SK-N-SH treated with all-trans-retinoic acid at 6 μM for 48 hours (cell line): ENCODE measurements at regions not wholly inside any gene's neighbourhood (a gene's known extent, or its start where the extent isn't known, plus 50 kb on each side); places are given as distances from the start of the nearest gene placed in this dataset.

Experiments
- ATAC-seq: fragments of 200-7000 bp; cut with Tn5 transposase; 3 replicates; pipeline ENCODE4 v1.9.1; 2020; ENCODE audit warnings: mild to moderate bottlenecking, moderate library complexity
- ARNTL ChIP-seq: fragments of 450-650 bp; formaldehyde crosslinking; IDR thresholded peaks from 2 replicates; pipeline ENCODE4 v1.5.0; 2020; ENCODE audit warnings: low read depth, mild to moderate bottlenecking, moderate library complexity, borderline replicate concordance
- BACH2 ChIP-seq: fragments of 250-450 bp; sonication (Bioruptor Pico); IDR thresholded peaks from 2 replicates; pipeline ENCODE4 v1.9.0; 2021; ENCODE audit warnings: mild to moderate bottlenecking, borderline replicate concordance
- ESRRG ChIP-seq: fragments of 250-450 bp; sonication (Bioruptor Pico); IDR thresholded peaks from 2 replicates; pipeline ENCODE4 v1.6.1; 2021; ENCODE audit warnings: mild to moderate bottlenecking
- GLIS3 ChIP-seq: fragments of 250-450 bp; sonication (Bioruptor Pico); IDR thresholded peaks from 2 replicates; pipeline ENCODE4 v1.5.0; 2020; ENCODE audit warnings: mild to moderate bottlenecking, moderate library complexity
- OSR1 ChIP-seq: fragments of 250-450 bp; sonication (Bioruptor Pico); IDR thresholded peaks from 2 replicates; pipeline ENCODE4 v1.8.0; 2022; ENCODE audit warnings: moderate library complexity, mild to moderate bottlenecking, inconsistent platforms
- PPARA ChIP-seq: fragments of 250-450 bp; sonication (Bioruptor Pico); IDR thresholded peaks from 2 replicates; pipeline ENCODE4 v1.5.0; 2020; ENCODE audit warnings: mild to moderate bottlenecking, borderline replicate concordance
- SNAI2 ChIP-seq: fragments of 250-450 bp; sonication (Bioruptor Pico); IDR thresholded peaks from 2 replicates; pipeline ENCODE4 v1.5.0; 2020; ENCODE audit warnings: mild to moderate bottlenecking, moderate library complexity
- TCF4 ChIP-seq: fragments of 250-450 bp; sonication (Bioruptor Pico); IDR thresholded peaks from 2 replicates; pipeline ENCODE4 v1.8.0; 2021; ENCODE audit warnings: mild to moderate bottlenecking, moderate library complexity, borderline replicate concordance
- TOX ChIP-seq: fragments of 250-450 bp; sonication (Bioruptor Pico); IDR thresholded peaks from 2 replicates; pipeline ENCODE4 v1.8.0; 2021; ENCODE audit warnings: mild to moderate bottlenecking, moderate library complexity, borderline replicate concordance
- ZC3H10 ChIP-seq: fragments of 250-450 bp; sonication (Bioruptor Pico); IDR thresholded peaks from 2 replicates; pipeline ENCODE4 v1.5.1; 2021; ENCODE audit warnings: mild to moderate bottlenecking, moderate library complexity
- ZFP3 ChIP-seq: fragments of 250-450 bp; sonication (Bioruptor Pico); IDR thresholded peaks from 2 replicates; pipeline ENCODE4 v1.5.0; 2020; ENCODE audit warnings: mild to moderate bottlenecking, moderate library complexity
- ZFP30 ChIP-seq: fragments of 450-650 bp; formaldehyde crosslinking; IDR thresholded peaks from 2 replicates; pipeline ENCODE4 v1.5.0; 2022; ENCODE audit warnings: mild to moderate bottlenecking, moderate library complexity
- ZNF565 ChIP-seq: fragments of 450-650 bp; formaldehyde crosslinking; conservative IDR thresholded peaks from 2 replicates; pipeline ENCODE4 v1.5.0; 2020; ENCODE audit warnings: low read depth, mild to moderate bottlenecking, moderate library complexity
- TF ChIP-seq, protein P1 (sequence below): fragments of 250-450 bp; sonication (Bioruptor Pico); IDR thresholded peaks from 2 replicates; pipeline ENCODE4 v1.5.1; 2020; ENCODE audit warnings: low read depth, mild to moderate bottlenecking, moderate library complexity
- TF ChIP-seq, protein P2 (sequence below): fragments of 250-450 bp; sonication (Bioruptor Pico); IDR thresholded peaks from 2 replicates; pipeline ENCODE4 v1.8.0; 2021; ENCODE audit warnings: low read depth, mild to moderate bottlenecking, moderate library complexity, borderline replicate concordance
- TF ChIP-seq, protein P3 (sequence below): fragments of 250-450 bp; sonication (Bioruptor Pico); IDR thresholded peaks from 2 replicates; pipeline ENCODE4 v1.5.1; 2021; ENCODE audit warnings: mild to moderate bottlenecking, moderate library complexity
- TF ChIP-seq, protein P4 (sequence below): fragments of 250-450 bp; sonication (Bioruptor Pico); IDR thresholded peaks from 2 replicates; pipeline ENCODE4 v1.5.0; 2020; ENCODE audit warnings: mild to moderate bottlenecking, moderate library complexity

DNA sequence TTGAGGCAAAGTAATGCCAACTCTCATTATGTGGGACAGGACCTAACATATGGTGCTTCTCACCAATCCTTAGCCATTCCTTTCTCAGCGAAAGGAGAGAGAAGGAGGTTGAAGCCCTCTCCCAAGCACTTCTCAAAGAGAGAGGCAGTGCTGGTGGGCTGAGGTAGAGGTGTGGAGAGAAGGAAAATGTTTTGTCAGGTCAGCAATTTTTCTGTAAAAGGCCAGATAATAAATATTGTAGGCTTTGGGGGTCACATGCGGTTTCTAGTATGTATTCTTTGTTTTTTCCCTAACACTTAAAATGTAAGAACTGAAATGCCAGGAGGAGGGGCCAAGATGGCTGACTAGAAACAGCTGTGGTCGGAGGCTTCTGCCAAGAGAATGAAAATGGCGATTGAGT, 225.0 kb upstream of the NPY start:
- TF ChIP-seq, protein P1, sequence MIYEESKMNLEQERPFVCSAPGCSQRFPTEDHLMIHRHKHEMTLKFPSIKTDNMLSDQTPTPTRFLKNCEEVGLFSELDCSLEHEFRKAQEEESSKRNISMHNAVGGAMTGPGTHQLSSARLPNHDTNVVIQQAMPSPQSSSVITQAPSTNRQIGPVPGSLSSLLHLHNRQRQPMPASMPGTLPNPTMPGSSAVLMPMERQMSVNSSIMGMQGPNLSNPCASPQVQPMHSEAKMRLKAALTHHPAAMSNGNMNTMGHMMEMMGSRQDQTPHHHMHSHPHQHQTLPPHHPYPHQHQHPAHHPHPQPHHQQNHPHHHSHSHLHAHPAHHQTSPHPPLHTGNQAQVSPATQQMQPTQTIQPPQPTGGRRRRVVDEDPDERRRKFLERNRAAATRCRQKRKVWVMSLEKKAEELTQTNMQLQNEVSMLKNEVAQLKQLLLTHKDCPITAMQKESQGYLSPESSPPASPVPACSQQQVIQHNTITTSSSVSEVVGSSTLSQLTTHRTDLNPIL (CRISPR knock-in tag) = no peak
- TF ChIP-seq, protein P2, sequence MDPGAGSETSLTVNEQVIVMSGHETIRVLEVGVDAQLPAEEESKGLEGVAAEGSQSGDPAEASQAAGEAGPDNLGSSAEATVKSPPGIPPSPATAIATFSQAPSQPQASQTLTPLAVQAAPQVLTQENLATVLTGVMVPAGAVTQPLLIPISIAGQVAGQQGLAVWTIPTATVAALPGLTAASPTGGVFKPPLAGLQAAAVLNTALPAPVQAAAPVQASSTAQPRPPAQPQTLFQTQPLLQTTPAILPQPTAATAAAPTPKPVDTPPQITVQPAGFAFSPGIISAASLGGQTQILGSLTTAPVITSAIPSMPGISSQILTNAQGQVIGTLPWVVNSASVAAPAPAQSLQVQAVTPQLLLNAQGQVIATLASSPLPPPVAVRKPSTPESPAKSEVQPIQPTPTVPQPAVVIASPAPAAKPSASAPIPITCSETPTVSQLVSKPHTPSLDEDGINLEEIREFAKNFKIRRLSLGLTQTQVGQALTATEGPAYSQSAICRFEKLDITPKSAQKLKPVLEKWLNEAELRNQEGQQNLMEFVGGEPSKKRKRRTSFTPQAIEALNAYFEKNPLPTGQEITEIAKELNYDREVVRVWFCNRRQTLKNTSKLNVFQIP (CRISPR knock-in tag) = no peak
- no peak for ATAC-seq

DNA sequence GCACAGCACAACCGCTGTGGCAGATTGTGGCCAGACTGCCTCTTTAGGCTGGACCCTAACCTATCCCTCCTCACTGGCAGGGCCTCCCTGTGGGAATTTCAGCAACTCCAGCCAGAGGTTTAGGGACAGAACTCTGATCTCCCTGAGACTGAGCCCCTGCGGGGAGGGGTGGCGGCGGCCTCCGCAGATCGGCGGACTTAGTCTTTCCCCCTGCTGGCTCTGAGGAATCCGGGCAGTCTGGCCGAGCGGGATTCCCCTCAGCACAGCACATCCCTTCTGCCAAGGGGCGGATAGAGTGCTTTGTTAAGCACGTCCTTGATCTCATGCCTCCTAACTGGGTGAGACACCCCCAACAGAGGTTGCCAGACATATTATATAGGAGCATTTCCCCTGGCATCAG, 224.2 kb upstream of the NPY start:
- no peak for ATAC-seq
- TF ChIP-seq, protein P3, sequence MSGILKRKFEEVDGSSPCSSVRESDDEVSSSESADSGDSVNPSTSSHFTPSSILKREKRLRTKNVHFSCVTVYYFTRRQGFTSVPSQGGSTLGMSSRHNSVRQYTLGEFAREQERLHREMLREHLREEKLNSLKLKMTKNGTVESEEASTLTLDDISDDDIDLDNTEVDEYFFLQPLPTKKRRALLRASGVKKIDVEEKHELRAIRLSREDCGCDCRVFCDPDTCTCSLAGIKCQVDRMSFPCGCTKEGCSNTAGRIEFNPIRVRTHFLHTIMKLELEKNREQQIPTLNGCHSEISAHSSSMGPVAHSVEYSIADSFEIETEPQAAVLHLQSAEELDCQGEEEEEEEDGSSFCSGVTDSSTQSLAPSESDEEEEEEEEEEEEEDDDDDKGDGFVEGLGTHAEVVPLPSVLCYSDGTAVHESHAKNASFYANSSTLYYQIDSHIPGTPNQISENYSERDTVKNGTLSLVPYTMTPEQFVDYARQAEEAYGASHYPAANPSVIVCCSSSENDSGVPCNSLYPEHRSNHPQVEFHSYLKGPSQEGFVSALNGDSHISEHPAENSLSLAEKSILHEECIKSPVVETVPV (CRISPR knock-in tag) = no peak
- TF ChIP-seq ZC3H10 (CRISPR knock-in tag) (no peak), ESRRG (CRISPR knock-in tag) (no peak), ZFP30 (CRISPR knock-in tag) (no peak), SNAI2 (CRISPR knock-in tag) (no peak), TCF4 (CRISPR knock-in tag) (no peak)
- TF ChIP-seq, protein P1 (CRISPR knock-in tag) = no peak

DNA sequence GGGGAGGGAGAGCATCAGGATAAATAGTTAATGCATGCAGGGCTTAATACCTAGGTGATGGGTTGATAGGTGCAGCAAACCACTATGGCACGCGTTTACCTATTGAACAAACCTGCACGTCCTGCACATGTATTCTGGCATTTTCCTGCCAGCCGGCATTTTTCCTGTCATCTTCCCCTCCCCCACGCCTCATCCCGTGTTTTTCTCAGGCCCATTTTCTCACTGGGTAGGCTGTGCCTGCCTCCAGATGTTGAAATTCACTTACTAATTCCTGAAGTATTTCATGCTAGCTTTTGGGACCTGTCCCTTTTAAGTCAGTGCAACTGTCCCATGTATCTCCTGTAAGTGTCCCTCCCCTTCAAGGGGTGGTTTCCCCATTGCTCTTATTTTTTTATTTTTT, 220.3 kb upstream of the NPY start:
- no peak for ATAC-seq
- TF ChIP-seq, protein P4, sequence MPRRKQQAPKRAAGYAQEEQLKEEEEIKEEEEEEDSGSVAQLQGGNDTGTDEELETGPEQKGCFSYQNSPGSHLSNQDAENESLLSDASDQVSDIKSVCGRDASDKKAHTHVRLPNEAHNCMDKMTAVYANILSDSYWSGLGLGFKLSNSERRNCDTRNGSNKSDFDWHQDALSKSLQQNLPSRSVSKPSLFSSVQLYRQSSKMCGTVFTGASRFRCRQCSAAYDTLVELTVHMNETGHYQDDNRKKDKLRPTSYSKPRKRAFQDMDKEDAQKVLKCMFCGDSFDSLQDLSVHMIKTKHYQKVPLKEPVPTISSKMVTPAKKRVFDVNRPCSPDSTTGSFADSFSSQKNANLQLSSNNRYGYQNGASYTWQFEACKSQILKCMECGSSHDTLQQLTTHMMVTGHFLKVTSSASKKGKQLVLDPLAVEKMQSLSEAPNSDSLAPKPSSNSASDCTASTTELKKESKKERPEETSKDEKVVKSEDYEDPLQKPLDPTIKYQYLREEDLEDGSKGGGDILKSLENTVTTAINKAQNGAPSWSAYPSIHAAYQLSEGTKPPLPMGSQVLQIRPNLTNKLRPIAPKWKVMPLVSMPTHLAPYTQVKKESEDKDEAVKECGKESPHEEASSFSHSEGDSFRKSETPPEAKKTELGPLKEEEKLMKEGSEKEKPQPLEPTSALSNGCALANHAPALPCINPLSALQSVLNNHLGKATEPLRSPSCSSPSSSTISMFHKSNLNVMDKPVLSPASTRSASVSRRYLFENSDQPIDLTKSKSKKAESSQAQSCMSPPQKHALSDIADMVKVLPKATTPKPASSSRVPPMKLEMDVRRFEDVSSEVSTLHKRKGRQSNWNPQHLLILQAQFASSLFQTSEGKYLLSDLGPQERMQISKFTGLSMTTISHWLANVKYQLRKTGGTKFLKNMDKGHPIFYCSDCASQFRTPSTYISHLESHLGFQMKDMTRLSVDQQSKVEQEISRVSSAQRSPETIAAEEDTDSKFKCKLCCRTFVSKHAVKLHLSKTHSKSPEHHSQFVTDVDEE = no peak
- no peak for TF ChIP-seq ZNF565 (CRISPR knock-in tag)
- TF ChIP-seq, protein P3 (CRISPR knock-in tag) = no peak
- TF ChIP-seq ZC3H10 (CRISPR knock-in tag) = no peak
- no peak for TF ChIP-seq GLIS3 (CRISPR knock-in tag)
- TF ChIP-seq SNAI2 (CRISPR knock-in tag) = no peak
- TF ChIP-seq PPARA (CRISPR knock-in tag) = no peak
- TF ChIP-seq ARNTL (CRISPR knock-in tag) = no peak
- no peak for TF ChIP-seq ESRRG (CRISPR knock-in tag)
- TF ChIP-seq TOX = no peak
- TF ChIP-seq, protein P2 (CRISPR knock-in tag) = no peak

DNA sequence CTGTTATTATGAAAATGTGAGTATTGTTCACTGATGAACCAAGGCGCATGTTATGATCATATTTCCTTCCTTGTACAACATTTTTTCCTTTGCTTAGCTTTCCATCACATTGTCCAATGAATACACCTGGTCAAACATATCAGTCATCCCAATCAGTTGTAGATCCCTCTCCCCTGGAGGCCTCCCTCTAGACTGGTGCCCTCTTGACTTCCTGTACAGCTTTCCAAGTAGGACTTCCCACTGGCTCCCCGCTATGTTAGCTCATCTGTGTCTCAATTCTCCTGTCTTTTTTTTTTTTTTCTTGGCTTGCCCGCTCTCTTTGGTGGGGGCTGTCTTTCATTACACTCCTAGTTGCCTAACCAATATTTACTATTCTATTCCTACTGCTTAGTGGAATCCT, 214.2 kb upstream of the NPY start:
- TF ChIP-seq OSR1 (CRISPR knock-in tag) (no peak), ESRRG (CRISPR knock-in tag) (no peak), ZC3H10 (CRISPR knock-in tag) (no peak), TOX (no peak), ZFP3 (CRISPR knock-in tag) (no peak), BACH2 (CRISPR knock-in tag) (no peak)
- TF ChIP-seq, protein P4 = no peak
- no peak for ATAC-seq
